HL-60/S4 (cell line): ENCODE measurements at regions not wholly inside any gene's neighbourhood (a gene's known extent, or its start where the extent isn't known, plus 50 kb on each side); places are given as distances from the start of the nearest gene placed in this dataset.

ENCODE experiments used
- in situ Hi-C: fragments of 300-500 bp; cut with MboI; formaldehyde crosslinking; loops from 2 replicates; pipeline ENCODE4 v1.14.3; 2022; ENCODE audit warnings: low sequenced_read_pairs

DNA sequence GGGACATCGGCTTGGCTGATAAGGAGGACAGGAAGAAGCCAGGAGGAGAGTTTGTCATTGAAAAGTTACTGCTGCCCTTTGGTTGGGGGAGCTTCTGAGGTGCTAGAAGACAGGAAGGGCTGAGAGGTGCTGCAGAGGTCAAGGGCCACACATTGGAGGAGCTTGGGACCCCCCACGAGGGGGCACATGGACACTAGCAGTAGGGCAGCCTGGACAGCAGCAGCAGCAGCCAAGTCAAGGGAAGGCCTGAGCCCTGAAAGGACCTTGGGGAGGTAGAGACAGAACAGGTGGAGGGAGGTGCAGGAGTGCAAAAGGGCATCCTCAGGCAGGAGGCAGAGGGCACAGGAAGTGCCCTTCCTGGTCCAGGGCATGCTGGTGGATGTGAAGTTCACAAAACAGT, 439.7 kb upstream of the IGFBP3 start:
- in situ Hi-C loops: no loop called here

DNA sequence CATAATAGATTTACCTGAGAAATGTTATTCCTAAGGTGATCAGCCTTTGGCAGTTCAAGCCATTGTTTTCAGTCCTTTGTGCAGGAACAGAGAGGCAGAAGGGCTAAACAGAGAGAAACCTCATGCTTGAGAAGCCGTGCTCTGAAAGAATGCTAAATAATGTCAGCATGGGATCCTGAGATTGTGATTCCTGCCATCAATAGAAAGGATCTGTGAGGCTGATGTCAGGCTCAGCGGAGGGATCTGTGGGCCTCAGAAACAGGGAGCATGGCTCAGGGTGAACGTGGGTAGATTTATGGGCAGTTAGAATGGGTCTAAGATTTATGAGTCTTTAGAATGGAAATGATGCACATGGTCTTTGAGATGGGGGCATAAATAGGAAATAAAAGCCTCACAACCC, 439.2 kb upstream of the IGFBP3 start:
- in situ Hi-C loops: no loop called here

DNA sequence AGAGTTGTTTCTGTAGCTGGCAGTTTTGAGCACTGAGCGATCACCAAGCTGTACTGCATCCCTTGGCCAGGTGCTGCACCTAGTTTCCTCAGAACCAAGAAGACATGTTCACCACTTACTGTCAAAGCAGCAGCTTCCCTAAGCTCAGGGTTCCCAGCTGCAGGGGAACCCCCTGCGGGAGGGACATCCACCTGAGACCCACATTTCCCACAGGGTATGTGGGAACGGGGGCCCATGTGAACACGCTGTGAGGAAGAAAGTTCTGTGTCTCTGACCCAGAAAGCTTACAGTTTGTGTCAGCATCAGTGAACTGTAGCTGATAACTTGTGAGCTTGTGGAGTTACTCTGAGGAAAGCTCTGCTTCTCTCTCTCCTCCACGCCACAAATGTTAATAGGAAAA, 436.8 kb upstream of the IGFBP3 start:
- in situ Hi-C loops: no loop called here

DNA sequence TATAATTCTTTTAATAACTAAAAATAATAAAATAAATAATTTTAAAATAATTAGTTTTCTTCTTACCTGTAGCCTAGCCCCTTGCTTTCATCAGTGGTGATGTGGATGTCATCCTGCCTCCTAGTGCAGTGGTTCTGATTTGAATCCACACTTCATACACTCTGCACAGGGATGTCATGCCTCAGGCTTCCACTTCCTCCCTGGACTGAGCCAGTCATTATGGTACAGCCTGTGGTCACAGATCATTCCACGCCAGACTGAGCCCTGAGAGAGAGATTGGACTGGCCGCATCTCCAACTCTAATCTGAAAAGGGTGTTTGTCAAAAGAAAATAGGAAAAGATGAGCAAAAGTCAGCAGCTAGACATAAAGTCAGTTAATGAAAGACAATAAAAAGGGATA, 436.2 kb upstream of the IGFBP3 start:
- in situ Hi-C loops: no loop called here

DNA sequence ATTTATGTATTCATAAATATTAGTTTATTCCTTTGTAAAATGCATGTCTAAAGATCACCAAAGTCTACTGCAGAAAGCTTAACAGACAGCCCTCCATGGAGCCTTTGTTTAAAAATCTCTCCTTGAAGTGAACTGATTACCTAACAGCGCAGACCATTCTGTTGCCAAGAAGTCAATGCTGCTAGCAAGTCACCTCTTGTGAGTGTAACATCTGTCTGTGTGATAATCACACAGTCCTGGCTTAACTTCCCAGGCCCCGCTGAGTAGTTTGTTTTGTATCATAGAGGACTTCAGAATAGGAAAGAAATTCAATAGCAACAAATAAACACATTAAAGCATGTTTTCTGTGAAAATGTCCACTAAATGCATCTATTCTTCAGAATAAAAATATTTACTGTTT, 435.3 kb upstream of the IGFBP3 start:
- in situ Hi-C loops: no loop called here

DNA sequence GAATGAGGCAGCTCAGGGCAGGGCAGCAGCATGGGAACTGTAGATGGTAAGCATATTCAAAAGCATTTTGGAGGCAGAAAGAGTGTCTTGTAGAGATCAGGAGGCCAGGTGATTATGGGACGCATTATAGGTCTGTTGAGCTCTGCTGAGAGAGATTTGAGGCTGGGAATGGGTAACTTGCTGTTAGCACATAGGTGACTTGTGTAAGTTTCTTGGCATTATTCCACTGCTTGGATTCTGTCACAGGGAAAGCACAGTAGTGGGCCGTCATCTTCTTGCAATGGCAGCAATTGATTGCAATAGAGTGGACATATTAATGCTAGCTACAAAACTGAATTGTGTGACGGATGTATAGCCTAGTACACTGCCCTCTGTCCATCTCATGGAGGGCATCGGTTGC, 434.3 kb upstream of the IGFBP3 start:
- in situ Hi-C loops: no loop called here

DNA sequence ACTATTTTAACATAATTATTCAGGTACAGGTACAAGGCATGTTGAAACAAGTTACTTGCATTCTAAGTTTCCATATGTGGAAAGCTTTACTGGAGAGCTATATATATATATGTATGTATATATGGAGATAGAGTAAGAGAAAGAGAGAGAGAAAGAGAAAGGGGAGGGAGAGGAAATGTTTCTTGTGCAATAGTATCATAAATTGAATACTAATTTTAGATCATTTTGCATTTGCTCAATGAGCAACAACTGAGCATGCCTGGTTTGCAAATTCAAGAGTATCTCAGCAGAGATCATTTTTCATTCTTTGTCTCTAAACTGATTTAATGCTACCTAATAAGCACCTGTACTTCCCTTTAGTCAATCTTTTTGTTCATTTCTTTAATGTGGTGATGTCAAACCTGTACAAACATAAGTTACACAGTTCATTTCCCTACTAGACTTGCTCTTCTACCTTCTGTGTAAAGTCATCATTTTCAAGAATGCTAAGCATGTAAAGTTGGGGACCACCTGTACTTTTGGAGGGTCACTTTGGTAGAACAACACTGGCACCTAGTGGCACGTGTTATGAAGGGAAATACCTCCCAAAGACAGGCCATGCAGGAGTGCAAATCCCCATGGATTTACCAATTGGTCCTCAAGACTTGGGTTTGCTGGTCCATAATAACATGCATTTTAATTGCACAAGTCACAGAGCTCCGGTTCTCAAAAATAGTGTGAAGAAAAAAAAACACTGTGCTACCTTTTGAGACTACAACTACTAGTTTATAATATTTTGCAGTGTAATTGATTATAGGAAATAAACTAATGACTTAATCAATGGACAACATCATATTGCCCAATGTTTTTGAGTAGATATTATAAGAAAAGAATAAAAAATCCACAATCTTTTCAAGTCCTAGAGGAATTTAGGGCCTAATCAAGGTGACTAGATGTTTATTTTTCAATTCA, 431.2 kb upstream of the IGFBP3 start:
- in situ Hi-C loops: no loop called here

DNA sequence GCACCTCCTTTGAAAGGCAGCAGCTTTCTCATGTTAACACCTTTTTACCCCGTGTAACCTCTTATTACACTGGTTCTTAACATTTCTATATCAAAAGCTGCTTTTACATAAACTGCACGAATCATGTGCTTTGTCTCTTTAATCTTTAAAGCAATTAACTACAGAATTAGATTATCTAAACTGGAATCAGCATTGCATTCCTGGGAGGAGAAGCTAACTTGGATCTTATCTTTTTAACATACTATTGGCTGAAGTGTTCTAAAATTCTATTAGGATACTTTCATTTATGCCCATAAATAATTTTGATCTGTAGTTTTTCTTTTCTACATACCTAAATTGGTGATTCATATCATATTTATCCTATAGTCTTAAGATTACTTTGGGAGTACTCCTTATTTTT, 428.4 kb upstream of the IGFBP3 start:
- in situ Hi-C loops: no loop called here

DNA sequence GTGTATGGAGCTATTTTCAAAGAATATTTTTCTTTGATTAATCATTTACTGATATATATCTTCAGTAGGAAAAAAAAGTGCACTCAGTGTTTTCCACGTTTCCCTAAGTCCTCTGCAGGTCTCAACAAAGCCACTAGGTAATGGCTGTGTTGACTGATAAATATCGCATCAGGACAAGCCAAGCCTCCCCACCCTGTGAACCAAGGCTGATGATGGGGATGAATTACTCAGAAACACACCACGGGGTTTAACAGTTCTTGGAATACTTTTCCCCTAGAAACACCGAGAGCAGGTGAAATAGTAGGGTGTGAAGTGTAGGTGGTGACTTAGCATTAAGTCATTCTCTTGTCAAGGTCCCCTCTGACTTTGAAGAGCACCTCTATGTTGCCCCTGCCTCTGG, 423.5 kb upstream of the IGFBP3 start:
- in situ Hi-C loops: no loop called here

DNA sequence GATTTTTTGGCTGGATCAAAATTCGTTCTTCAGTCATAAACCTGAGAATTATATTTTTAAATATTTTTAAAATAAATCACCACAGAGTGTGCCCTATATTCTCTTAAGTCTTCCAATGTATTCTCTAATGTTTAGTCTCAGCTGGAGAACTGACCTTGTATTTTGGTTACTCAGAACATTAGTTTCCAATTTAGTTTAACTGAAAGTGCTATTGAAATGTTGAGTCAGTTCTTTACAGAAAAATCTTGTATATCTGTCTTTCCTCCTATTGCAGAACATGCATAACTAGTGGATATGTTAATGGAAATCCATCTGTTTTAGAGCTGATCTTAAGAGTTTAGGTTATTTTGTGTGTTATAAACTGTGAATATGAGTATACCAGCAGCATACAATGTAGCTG, 422.7 kb upstream of the IGFBP3 start:
- in situ Hi-C loops: no loop called here

DNA sequence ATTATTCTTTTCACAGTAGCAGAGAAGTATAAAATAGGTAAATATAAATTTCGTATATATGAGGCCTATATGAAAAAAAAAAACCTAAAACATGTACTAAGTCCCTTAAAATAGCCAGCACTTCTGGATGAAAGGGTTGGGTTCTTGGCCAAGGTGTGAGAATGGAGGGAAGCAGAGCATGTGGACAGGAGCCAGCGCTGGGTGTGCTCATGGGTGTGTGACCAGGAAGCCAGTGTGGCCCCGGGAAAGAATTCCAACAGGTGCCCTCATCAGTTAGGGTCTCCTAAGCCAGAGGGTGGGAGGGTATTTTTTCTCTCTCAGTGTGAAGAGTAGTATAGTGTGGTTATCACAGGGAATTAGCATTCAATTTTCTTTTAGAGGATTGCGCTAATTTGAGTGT, 401.9 kb upstream of the IGFBP3 start:
- in situ Hi-C loops: no loop called here

DNA sequence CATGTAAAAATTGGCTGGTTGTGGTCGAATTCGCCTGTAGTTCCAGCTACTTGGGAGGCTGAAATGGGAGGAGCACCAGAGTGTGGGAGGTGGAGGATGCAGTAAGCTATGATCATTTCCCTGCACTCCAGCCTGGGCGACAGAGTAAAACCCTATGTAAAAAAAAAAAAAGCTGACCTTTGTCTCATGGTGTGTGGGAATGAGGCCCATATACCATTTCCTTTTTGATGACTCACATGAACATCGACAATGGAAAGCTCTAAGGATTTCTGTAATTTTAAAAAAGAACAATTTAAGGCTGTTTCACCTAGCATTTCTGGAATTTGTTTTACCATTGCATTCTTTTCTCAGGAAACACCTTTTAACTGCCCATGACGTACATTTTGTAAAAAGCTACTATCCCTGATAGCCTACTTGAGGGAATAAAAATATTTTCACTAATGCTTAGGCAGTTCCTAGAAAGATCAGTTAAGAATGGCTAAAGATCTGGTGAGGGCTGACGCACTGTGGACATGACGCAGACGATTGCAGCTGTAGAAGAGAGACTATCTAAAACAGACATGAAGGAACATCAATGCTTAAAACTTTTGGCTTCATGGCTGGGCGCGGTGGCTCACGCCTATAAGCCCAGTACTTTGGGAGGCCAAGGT, 400.6 kb upstream of the IGFBP3 start:
- in situ Hi-C loops: no loop called here

DNA sequence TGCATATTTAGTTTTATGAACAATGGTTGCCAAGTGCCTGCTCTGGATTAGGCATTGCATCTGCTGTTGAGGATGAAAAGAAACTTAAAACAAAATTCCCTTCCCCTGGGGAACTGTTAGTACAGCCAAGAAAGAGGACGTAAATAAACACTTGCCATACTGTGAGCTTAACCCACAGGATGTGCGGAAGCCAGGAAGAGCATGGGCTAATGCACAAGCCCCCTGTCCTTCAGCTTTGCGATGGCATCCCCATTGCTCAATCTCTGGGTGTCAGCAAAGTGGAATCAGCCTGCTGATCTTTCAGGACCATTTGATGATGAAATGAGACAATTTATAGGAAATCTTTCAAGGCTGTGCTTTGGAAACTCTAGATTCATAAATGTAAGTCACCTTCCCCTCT, 399.9 kb upstream of the IGFBP3 start:
- in situ Hi-C loops: no loop called here

DNA sequence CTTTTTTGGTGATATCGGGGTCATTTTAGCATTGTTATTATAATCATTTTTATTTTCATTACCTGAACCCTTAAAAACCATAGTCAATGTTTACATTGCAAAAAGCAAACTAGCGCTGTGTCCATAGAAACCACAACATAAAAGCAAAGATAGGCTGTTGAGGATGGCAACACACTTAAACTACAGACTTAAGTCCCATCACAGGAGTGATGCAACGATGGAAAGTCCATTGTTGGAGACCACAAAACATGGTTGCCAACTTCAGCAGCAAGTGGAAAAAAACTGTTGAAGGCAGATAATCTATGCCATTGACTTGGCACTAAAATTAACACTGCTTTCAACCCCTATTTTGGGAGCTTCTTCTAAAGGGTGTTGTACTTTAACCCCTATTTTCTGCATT, 398.8 kb upstream of the IGFBP3 start:
- in situ Hi-C loops: no loop called here

DNA sequence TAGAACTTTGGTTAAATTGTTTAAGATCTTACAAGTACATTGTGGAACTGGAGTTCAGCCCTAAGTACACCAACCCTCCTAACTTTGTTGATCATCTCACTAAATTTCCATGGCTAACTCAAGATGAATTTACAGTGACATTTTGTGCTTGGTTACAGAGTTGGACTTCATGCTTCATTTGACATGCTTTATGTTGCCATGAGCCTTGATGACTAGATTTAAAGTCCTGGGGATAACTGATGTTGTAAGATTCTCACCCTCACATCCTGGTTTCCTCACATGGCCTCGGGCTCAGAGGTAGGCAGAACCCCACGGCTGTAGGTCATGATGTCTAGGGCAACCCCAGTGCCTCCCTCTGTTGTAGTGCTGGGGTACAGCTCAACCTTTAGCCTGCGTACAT, 397.2 kb upstream of the IGFBP3 start:
- in situ Hi-C loops: no loop called here

DNA sequence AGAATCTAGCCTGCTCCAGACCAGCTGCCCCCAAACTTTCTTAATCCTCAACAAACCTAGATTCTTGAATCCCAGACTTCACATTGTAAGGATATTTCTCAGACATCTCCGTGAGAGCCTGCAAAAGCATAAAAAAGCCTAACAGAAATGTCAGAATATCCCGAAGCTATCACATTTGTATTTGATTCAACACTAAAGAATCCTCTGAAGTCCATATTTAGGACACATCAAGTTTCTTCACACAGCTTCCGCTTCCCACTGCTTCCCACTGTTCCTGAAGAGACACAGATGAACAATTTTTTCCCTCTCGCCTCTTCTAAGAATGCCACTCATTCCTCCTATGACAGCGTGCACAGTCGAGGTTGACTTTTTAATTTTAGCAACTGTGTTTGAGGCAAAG, 396.2 kb upstream of the IGFBP3 start:
- in situ Hi-C loops: no loop called here

DNA sequence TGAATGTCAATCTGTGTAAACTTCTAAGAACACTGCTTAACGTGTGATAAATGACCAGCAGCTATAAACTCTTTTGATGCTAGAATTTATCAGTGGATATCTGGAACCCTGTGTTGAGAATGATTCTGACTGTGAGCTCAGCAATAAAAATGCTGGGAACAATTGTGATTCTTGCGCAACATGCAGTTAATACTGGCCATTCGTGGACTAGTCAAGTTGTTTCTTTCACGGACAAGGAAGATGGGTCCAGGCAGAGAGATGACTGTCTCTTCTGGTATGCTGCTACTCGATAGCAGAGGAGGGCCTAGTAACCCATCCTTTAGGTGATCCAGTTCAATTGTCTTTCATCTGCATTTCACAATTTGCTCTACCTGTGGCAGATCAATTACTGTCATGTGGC, 394.8 kb upstream of the IGFBP3 start:
- in situ Hi-C loops: no loop called here

DNA sequence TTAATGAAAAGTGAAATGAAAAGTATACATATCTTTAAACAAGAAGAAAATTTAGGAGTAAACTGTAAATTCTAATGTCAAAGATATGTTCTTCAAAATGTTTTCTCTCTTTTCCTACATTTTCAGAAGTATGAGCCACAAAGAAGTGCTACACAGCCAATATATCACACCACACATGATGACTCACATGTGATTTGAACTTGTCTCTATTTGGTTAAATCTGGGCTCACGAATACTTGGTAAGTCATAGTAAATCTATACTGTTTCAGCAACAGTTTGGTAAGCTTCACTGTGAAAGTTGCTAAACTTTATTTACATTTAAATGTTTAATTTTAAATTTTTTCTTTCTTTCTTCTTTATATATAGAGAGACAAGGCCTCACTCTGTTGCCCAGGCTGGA, 380.6 kb upstream of the IGFBP3 start:
- in situ Hi-C loops: no loop called here

DNA sequence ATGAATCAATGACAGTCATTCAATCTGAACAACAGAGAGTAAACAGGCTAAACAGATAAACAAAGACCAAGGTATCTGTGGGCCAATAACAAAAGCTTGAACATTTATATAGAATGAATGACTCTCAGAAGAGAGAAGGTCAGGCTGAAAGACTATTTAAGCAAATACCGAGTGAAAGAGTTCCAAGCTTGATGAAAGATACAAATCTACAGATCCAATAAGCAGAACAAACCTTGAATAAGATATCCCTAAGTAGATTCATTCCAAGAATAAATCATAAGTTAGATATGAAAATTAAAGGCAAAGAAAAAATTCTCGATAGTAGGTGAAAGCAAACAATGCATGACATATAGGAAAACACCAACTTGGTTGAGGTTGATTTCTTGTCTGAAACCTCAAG, 376.4 kb upstream of the IGFBP3 start:
- in situ Hi-C loops: no loop called here

DNA sequence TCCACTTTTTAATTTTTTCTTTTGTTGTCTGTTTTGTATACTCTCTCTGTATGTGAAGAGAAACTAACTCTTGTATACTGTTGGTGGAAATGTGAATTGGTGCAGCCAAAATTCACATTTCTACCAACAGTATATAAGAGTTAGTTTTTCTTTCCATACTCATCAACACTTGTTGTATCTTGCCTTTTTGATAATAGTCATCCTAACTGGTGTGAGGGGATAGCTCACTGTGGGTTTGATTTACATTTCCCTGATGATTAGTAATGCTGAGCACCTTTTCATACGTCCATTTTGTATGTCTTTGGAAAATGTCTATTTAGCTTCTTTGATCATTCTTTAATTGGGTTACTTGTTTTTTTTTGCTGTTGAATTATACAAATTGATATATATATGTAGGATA, 375.5 kb upstream of the IGFBP3 start:
- in situ Hi-C loops: no loop called here

DNA sequence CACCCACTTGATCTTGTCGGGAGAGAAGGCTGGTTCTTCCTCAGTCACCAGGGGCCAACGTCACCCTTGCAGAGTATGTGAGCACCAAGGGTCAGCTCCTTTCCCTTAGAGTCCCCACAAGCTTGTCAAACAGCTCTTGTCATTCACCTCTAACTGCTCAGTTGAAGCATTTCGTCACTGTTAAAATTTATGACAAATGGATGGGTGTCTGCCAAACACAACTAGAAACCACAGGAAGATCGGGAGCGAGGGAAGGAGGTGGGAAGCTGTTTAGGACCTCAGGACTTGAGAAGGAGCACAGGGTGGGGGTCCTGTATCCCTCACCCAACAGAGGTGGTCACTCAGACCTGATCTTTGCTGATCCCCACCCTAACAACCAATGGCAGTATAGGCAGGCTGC, 373.3 kb upstream of the IGFBP3 start:
- in situ Hi-C loops: no loop called here

DNA sequence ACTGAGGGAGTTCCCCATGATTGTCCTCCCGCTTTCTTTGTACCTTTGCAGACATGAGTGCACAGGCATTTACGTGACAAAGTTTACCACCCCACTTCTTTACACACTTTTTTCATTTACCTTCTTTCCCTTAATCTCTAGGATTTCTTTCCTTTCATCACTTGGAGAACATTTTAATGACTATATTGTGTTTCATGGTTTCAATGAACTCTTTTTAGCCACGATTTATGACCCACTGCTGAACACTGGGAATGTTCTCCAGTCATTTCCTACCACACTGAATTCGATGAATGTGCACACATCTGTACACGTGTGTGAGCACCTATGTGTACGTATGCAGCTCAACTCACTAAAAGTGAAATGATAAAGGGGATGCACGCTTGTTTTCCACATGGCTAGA, 371.7 kb upstream of the IGFBP3 start:
- in situ Hi-C loops: no loop called here
